ENCODE measurements at regions not wholly inside any gene's neighbourhood (a gene's known extent, or its start where the extent isn't known, plus 50 kb on each side); places are given as distances from the start of the nearest gene placed in this dataset.

DNA sequence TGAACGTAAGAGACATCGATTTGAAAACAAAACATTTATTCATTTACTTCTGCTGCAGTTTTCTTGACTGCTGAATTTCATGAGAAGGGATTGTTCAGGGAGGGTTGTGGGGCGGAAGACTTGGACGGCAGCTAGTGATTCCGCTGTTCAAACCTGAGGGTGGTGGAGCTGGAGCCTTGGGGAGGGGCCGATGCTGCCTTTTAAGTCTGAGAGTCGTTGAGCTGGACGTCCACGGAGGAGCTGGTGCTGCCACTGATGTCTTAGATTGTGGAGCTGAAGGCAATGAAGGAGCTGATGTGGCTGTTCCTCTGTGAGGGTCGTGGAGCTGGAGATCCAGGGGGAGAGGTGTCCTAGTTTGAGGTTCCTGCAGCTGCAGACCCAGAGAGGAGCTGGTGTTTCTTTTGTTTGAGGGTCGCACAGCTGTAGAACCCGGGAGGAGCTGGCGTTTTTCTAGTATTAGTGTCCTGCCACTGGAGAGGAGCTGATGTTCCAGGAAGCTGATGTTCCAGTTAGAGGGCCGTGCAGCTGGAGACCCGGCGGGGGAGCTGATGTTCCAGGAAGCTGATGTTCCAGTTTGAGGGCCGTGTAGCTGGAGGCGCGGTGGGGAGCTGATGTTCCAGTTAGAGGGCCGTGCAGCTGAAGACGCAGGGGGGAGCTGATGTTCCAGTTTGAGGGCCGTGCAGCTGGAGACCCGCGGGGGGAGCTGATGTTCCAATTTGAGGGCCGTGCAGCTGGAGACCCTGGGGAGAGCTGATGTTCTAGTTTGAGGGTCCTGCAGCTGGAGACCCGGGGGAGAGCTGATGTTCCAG is 150.9 kb downstream of the RTP5 start:
- TF ChIP-seq, protein P1, sequence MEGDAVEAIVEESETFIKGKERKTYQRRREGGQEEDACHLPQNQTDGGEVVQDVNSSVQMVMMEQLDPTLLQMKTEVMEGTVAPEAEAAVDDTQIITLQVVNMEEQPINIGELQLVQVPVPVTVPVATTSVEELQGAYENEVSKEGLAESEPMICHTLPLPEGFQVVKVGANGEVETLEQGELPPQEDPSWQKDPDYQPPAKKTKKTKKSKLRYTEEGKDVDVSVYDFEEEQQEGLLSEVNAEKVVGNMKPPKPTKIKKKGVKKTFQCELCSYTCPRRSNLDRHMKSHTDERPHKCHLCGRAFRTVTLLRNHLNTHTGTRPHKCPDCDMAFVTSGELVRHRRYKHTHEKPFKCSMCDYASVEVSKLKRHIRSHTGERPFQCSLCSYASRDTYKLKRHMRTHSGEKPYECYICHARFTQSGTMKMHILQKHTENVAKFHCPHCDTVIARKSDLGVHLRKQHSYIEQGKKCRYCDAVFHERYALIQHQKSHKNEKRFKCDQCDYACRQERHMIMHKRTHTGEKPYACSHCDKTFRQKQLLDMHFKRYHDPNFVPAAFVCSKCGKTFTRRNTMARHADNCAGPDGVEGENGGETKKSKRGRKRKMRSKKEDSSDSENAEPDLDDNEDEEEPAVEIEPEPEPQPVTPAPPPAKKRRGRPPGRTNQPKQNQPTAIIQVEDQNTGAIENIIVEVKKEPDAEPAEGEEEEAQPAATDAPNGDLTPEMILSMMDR (IDR thresholded peaks at IDR 0.05), result no peak
- no peak for TF ChIP-seq POLR2A (IDR thresholded peaks at IDR 0.05)
- TF ChIP-seq EP300 (IDR thresholded peaks at IDR 0.05), result no peak
- no peak for TF ChIP-seq POLR2AphosphoS5 (IDR thresholded peaks at IDR 0.05)
